Smooth muscle cell (in vitro differentiated cells): ENCODE measurements at regions not wholly inside any gene's neighbourhood (a gene's known extent, or its start where the extent isn't known, plus 50 kb on each side); places are given as distances from the start of the nearest gene placed in this dataset.

Experiments
- DNase-seq: peaks from one replicate; lab custom pipeline; 2025; ENCODE audit not compliant: unreplicated experiment; lab: John Stamatoyannopoulos, UW
- H2AFZ ChIP-seq: fragments of 200-600 bp; sonication (generic); 2 replicates; pipeline ENCODE4 v1.6.0; 2016; ENCODE audit warnings: antibody characterized with exemption, low read depth, mild to moderate bottlenecking
- H3F3A ChIP-seq: fragments of 200-600 bp; sonication (generic); 2 replicates; pipeline ENCODE4 v1.6.0; 2017; ENCODE audit warnings: antibody characterized with exemption, low read depth
- H3K27ac ChIP-seq: fragments of 200-600 bp; sonication (generic); 2 replicates; pipeline ENCODE4 v1.5.1; 2016; ENCODE audit warnings: low read depth, mild to moderate bottlenecking
- H3K27me3 ChIP-seq: fragments of 200-600 bp; sonication (generic); 2 replicates; pipeline ENCODE4 v1.6.1; 2016; ENCODE audit warnings: low read depth, mild to moderate bottlenecking
- H3K36me3 ChIP-seq: fragments of 200-600 bp; sonication (generic); 2 replicates; pipeline ENCODE4 v1.5.1; 2016; ENCODE audit warnings: low read depth
- H3K4me1 ChIP-seq: fragments of 200-600 bp; sonication (generic); 2 replicates; pipeline ENCODE4 v1.5.1; 2016; ENCODE audit warnings: low read depth
- H3K4me2 ChIP-seq: fragments of 200-600 bp; sonication (generic); 2 replicates; pipeline ENCODE4 v1.6.0; 2016; ENCODE audit warnings: mild to moderate bottlenecking
- H3K4me3 ChIP-seq: fragments of 200-600 bp; sonication (generic); 2 replicates; pipeline ENCODE4 v1.5.1; 2016; ENCODE audit warnings: mild to moderate bottlenecking
- H3K79me2 ChIP-seq: fragments of 200-600 bp; sonication (generic); 2 replicates; pipeline ENCODE4 v1.6.0; 2016; ENCODE audit warnings: low read depth, mild to moderate bottlenecking
- H3K9ac ChIP-seq: fragments of 200-600 bp; sonication (generic); 2 replicates; pipeline ENCODE4 v1.6.0; 2016; ENCODE audit warnings: low read depth
- H3K9me3 ChIP-seq: fragments of 200-600 bp; sonication (generic); replicated peaks from 2 replicates; pipeline ENCODE4 v1.5.1; 2016; ENCODE audit warnings: low read depth
- H4K20me1 ChIP-seq: fragments of 200-600 bp; sonication (generic); 2 replicates; pipeline ENCODE4 v1.6.0; 2016; ENCODE audit warnings: low read depth
- CTCF ChIP-seq: fragments of 200-600 bp; sonication (generic); IDR thresholded peaks from 2 replicates; pipeline ENCODE4 v1.5.1; 2017; ENCODE audit warnings: borderline replicate concordance, mild to moderate bottlenecking, antibody characterized with exemption; ENCODE audit not compliant: insufficient read depth, poor library complexity, severe bottlenecking
- WGBS: methylation state at CpG from one replicate; pipeline ENCODE4 v1.1.7; 2016; ENCODE audit warnings: low lambda C conversion rate; 5-methylcytosine and 5-hydroxymethylcytosine counted together

GRCh38 chr3:13136426-13136825, 63.2 kb upstream of the IQSEC1 start:
- H3F3A ChIP-seq = no peaks in the 10 kb centered on the region
- no peaks in the 10 kb centered on the region for H3K4me1 ChIP-seq
- H4K20me1 ChIP-seq = peaks cover 29% of the 10 kb centered on the region
- no peaks in the 10 kb centered on the region for H3K27me3 ChIP-seq
- no peak overlapping the region for H3K4me2 ChIP-seq
- H3K9ac ChIP-seq = no peak overlapping the region
- H3K4me3 ChIP-seq = no peak overlapping the region
- no peak overlapping the region for H3K27ac ChIP-seq
- no peak for TF ChIP-seq CTCF
- 88% methylated on average over 11 of the region's 11 CpGs for WGBS
- H2AFZ ChIP-seq = no peak overlapping the region
- no peaks in the 10 kb centered on the region for H3K9me3 ChIP-seq
- no peaks in the 10 kb centered on the region for H3K79me2 ChIP-seq
- H3K36me3 ChIP-seq = no peaks in the 10 kb centered on the region
- no peak for DNase-seq

GRCh38 chr3:13135811-13136321, 62.6 kb upstream of the IQSEC1 start:
- Histone ChIP-seq H3K36me3 (no peaks in the 10 kb centered on the region), H3K27ac (no peak overlapping the region), H2AFZ (no peak overlapping the region), H3F3A (no peaks in the 10 kb centered on the region), H4K20me1 (peaks cover 23% of the 10 kb centered on the region), H3K4me1 (no peaks in the 10 kb centered on the region), H3K79me2 (no peaks in the 10 kb centered on the region), H3K4me2 (no peak overlapping the region), H3K4me3 (no peak overlapping the region), H3K9me3 (no peaks in the 10 kb centered on the region), H3K9ac (no peak overlapping the region), H3K27me3 (no peaks in the 10 kb centered on the region)
- WGBS = 86% methylated on average over 19 of the region's 19 CpGs
- TF ChIP-seq CTCF = no peak
- DNase-seq = no peak

DNA sequence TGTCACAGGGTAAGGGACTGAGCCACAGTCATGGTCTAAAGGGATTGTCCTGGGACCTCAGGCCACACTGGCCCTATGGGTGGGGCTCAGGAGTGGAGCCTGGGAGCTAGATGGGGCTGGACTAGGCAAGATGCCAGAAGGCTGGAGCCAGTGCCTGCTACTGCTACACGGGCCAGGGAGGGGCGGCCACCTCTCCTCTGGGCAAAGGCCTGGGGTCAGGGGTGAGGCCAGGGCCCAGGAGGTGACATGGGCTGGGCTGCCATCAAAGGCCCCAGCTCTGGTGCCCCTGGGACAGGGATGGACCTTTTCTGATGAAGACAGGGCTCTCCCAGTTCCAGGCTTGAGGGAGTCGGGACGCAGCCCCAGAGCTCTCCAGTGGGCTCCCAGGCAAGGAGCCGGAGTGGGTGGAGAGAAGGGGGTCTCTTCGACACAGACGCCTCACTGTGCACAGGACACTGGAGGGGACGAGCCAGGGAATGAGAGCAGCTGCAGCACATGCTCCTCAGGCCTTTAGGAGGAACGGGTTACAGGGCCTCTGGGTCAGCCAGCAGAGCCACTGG, 62.1 kb upstream of the IQSEC1 start:
- no peak overlapping the region for H2AFZ ChIP-seq
- H3K4me3 ChIP-seq = no peak overlapping the region
- no peaks in the 10 kb centered on the region for H3K36me3 ChIP-seq
- H3K27me3 ChIP-seq = no peaks in the 10 kb centered on the region
- H3K79me2 ChIP-seq = no peaks in the 10 kb centered on the region
- H3K4me2 ChIP-seq = no peak overlapping the region
- no peaks in the 10 kb centered on the region for H3F3A ChIP-seq
- no peak overlapping the region for H3K27ac ChIP-seq
- H3K9ac ChIP-seq = no peak overlapping the region
- no peaks in the 10 kb centered on the region for H3K4me1 ChIP-seq
- no peak for DNase-seq
- H4K20me1 ChIP-seq = peaks cover 19% of the 10 kb centered on the region
- WGBS = 94% methylated on average over 9 of the region's 9 CpGs
- TF ChIP-seq CTCF = no peak
- no peaks in the 10 kb centered on the region for H3K9me3 ChIP-seq

DNA sequence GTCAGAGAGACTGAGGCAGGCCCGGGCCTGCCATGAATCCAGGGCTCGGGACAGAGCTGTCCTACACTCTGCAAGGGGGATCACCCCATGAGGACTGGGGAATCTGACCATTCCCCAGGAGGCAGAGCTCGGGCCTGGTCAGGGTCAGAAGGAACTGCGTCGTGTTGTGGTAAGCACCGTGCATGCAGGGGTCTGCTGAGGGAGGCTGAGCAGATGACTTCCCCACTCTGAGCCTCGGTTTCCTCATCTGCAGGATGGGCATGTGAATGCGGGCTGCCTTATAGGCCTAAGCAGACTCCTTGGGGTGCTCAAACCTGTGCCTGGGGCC, 61.6 kb upstream of the IQSEC1 start:
- Histone ChIP-seq H3K4me3 (no peak overlapping the region), H3K9me3 (no peaks in the 10 kb centered on the region), H3K36me3 (no peaks in the 10 kb centered on the region), H3K79me2 (no peaks in the 10 kb centered on the region), H3K9ac (no peak overlapping the region), H2AFZ (no peak overlapping the region), H4K20me1 (peaks cover 14% of the 10 kb centered on the region), H3K4me1 (no peaks in the 10 kb centered on the region), H3K27me3 (no peaks in the 10 kb centered on the region), H3K4me2 (no peak overlapping the region), H3F3A (no peaks in the 10 kb centered on the region), H3K27ac (no peak overlapping the region)
- 95% methylated on average over 8 of the region's 8 CpGs for WGBS
- DNase-seq = no peak
- no peak for TF ChIP-seq CTCF
